SKM-1 treated with dmso at 0.1 percent for 144 hours (cell line): ENCODE measurements at regions not wholly inside any gene's neighbourhood (a gene's known extent, or its start where the extent isn't known, plus 50 kb on each side); places are given as distances from the start of the nearest gene placed in this dataset.
"Not testable (repeated sequence)": the region's sequence is repeated elsewhere in the genome, so short reads cannot be mapped to it uniquely, and the experiment has no call there.

ENCODE experiments used
- DNase-seq: peaks from one replicate; lab custom pipeline; 2025; ENCODE audit not compliant: unreplicated experiment; lab: John Stamatoyannopoulos, UW

DNA sequence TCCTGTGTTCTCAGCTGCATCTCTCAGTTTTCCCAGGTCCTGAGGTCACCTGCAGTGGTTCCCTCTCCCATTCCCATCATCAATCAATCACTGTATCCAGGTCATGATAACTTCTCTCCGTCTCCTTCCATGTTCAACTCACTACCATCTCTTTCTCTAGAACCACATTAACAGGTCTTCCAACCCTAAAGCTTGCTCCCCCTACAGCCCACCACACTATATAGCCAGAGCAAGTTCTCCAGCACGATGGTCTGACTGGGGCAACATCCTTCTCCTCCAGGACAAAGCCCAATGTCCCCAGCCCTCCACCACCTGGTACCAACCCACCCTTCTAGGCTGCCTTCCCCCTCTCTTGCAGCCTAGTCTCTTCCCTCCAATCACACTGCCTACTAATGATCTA lies 241.6 kb downstream of the CDK5RAP2 start:
- no peak for DNase-seq

DNA sequence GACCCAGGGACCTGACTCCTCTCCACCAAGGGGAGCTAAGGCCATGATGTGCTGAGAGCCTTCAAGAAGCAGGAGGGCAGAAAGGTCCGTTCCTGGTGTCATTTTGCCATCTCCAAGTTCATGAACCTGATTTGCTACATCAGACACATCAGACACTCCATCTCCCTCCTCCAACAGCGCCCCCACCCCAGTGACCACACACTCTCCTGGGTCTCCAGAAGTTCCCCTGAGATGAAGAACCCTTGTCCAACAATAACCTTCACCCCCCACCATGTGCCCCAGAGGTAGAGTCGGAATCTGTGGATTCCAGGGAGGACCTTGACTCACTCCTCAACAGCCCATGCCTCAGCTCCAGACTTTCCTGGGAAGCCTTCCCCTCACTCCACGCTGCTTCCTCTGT lies 242.8 kb downstream of the CDK5RAP2 start:
- no peak for DNase-seq

DNA sequence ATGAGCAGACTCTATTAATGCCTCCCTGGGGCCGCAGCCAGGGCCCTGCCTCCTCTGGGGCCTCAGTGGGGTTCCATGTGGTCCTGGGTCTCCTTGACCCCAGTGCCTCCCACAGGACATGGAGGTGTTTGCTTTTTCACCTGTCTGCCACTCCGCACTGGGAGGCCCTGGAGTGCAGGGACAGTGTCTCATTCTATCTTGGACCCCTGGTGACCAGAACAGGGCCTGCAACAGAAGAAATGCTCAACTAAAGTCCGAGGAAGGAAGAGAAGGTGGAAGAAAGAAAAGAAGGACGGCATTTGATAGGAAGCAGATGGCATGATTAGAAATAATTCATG lies 243.2 kb downstream of the CDK5RAP2 start:
- no peak for DNase-seq

DNA sequence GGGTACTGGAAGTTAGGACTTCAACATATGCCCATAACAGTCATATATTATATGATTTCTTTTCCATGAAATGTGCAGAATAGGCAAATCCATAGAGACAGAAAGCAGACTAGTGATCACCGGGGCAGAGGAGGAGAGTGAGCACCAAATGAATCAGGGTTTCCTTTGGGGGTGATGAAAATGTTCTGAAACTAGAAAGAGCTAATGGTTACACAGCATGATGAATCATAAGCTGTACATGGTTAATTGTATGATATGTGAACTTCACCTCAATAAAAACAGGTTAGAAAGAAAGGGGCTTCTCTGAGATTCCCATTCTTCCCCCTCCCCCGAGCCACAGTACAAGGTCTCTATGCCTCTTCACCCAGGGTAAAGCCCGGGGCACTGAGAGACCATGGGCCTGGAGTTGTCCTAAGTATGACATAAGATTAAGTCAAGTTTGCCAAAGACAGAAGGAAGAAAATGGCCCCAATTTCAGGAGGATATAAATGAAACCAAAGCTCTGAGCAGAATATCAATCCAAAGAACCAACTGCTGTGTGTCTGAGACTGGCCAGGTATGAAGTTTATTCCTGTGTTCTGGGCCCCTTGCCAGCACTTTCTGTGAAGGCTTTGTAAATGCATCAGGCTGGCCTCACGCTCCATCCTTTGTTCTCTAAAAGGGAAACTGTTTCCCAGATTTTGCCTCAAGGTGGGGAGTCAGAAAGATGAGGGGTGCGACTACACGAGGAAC lies 243.8 kb downstream of the CDK5RAP2 start:
- DNase-seq = no peak

DNA sequence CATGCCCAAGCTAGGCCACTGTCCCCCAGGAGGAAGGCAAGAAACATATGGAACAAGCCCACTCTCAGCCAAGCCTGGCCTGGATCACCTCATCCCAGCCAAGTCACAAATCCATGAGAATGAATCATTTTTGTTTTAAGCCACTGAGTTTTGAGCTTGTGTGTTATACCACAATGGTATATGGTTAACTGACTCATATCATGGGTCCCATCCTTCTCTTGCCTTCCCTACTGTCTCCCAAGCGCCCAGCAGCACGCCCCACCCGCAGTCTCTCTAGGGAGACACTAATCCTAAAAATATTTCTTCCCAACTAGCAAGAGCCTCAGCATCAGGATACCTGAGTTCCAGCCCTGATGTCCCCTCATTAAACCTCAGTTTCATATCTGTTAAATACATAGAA lies 248.1 kb downstream of the CDK5RAP2 start:
- no peak for DNase-seq

DNA sequence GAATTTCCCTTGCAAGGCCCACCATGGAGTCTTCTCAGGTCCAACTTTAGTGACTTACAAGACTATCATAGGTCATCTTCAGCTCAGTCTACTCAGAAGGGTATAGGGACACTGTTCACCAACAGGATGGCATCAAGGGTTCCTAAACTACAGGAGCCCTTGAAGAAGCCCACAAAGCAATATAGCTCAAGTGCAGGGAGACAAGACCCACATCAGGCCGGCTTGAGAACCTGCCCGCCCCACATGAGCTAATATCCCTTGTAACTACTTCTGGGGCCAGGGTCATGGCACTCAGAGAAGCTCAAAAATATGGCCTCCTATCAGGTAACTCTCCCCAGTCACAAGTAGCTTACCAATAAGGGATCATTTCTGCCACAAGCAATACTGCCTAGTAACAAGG lies 249.9 kb downstream of the CDK5RAP2 start:
- no peak for DNase-seq

DNA sequence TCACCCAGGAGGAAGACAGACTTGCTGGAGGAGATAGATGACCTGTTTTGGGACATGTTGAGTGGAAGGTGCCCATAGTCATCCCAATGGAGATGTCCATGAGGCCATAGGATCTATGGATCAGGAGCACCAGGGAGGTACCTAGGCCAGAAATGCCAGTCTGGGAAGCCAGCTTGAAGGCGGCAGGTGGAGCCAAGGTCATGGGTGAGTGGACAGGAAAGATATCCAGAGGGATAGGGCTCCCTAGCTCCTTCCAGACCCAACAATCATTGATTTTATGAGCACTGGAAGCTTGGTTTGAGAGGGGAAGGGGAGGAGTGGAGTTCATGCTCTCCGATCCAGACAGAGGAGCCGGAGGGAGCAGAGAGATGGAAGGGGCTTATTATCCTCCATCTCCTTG lies 252.6 kb downstream of the CDK5RAP2 start:
- DNase-seq = no peak

DNA sequence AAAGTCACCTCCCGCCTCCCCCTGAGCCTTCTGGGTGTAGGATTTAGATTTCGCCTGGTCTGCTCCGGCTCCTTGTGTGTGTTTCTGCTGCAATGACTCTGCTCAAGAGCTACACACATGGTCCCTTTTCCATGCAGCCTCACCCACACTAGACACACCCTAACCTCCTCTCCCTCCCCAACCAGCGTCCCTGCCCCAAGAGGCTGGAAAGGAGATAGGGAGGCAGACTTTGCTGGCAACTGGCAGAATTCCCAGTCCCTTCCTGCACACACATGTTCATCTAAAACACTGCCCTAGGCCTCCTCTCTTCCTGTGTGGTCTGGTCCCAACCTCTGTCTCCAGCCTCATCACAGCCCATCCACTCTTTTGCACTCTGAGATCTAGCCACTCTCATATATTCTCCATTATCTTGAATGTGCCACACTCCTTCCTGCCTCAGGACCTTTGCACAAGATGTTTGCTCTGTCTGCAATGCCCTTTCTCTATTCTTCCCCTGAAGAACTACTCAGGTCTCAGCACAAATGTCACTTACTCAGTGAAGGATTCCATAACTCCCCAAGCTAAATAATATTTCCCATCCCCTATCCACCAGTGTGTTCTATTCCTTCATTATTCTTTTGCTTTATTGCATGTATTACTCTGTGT lies 253.8 kb downstream of the CDK5RAP2 start:
- no peak for DNase-seq

DNA sequence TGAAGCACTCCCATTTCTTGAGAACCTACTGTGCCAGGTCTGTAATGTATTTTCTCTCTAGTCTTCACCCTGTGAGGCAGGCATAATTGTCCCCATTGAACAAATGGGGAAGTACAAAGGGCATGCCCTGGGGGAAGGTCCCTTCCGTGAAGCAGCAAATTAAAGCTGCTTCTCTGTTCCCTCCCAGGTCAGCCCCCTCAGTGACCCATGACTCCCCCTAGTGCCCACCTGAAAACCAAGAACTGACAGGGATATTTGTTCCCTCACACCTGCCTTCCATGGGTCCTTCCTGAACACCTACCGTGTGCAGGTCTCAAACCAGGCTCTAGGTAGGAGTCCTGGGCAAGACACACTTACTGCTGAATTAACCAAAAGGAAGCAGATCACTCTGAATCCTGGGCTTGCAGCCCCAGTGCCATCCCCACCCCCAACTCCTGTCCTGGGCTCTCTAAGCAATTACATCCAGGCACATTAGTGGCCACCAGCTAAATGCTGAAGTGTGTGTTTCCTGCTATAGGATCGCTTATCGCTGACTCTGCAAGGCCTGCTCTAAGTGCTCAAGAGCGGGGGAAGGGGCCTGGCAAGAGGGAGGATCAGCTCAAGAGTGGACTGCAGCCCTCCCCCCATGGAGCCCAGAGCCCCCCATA lies 254.8 kb downstream of the CDK5RAP2 start:
- DNase-seq = peak; percentile 12

DNA sequence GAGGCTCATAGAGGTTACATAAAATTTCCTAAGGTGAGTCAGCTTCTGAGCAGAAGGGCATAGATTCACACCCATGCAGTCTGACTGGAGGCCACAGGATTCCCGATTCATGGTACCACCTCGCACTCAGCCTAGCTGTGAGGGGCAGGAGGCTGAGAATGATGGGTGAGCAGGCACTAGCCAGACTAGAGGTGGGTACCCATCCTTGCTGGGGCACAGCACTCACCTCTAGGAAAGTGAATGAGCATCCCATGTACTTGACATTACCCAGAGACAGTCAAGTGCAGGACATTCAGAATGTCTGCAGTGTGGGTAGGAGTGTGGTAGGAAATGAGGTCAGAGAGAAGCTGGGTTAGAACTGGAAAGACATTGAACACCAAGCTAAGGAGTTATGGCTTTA lies 255.5 kb downstream of the CDK5RAP2 start:
- no peak for DNase-seq

DNA sequence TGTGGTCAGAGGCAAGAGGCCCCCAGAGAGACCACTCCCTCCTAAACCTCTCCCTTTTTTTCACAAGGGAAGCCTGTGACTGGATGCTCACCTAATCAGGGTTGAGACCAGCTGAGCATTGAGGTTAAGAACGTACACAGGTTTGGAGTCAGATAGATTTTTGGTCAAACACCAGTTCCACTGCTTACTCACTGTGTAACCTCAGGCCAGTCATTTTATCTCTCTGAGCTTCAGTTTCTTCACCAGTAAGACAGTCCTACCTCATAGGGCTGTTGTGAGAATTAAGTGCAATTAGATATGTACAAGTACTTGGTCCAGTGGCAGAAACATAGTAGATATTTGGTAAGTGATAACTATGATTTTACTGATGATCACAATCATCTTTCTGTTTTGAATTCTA lies 256.8 kb downstream of the CDK5RAP2 start:
- DNase-seq = no peak

DNA sequence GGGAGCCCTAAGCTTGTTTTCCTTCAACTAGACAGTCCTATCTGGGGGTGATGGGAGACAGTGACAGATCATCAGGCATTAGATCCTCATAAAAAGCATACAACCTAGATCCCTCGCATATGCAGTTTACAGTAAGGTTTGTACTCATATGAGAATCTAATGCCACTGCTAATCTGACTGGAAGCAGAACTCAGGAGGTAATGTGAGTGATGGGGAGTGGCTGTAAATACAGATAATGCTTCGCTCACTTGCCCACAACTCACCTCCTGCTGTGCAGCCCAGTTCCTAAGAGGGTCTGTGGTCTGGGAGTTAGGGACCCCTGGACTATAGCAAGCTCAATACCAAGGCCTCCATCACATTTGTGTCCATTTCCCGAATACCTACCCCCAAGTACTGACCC lies 260.5 kb downstream of the CDK5RAP2 start:
- DNase-seq = no peak

DNA sequence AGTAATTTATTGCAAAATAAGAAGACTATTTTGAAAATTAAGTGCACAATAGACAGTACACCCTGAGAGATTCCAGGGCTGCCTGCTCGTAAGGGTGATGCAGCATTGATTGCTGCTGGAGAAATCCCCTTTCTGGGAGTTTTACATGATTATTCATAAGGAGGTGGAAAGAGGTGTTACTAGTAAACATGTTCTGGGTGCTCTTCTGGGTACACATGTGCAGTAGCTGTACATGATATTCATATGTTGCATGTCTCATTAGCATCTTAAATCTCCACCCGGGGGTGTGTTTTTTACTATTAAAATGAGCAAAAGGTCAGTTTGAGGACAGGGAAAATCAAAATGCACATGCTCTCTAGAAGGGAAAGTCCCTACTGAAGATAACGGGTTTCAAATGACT lies 264.8 kb downstream of the CDK5RAP2 start:
- DNase-seq = no peak

DNA sequence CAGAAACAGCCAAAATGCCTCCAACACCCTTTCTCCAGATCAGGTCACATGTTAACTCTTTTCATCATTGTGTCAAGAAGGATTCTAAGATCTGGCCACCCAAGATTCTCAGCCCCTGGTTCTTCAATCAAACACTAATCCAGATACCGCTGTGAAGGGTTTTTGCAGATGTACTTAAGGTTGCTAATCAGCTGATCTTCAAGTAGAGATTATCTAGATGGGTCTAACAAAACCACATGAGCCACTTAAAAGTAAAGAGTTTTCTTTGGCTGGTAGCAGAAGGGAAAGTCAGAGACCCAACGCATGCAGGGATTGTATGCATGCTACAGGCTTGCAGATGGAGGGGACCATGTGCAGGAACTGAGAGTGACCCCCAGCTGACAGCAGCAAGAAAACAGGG lies 267.9 kb downstream of the CDK5RAP2 start:
- DNase-seq = no peak

DNA sequence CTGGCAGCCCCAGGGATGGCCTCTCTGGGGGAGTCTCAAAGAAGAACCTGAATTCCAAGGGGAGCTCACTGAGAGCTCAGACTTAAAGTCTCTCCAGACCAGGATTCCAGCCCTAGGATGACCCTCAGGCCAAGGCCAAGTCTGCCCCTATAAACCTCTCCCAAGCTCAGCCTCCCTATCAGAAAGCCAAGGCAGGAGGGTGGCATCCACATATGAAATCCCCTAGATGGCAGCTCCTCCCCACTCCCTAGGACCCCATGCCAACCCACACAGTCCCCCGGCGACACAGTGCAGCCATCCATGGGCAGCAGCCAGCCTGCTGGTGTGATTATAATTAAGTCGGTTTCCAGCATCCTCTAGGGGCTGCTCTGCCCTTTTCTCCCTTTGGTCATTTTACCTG lies 269.9 kb downstream of the CDK5RAP2 start:
- no peak for DNase-seq

DNA sequence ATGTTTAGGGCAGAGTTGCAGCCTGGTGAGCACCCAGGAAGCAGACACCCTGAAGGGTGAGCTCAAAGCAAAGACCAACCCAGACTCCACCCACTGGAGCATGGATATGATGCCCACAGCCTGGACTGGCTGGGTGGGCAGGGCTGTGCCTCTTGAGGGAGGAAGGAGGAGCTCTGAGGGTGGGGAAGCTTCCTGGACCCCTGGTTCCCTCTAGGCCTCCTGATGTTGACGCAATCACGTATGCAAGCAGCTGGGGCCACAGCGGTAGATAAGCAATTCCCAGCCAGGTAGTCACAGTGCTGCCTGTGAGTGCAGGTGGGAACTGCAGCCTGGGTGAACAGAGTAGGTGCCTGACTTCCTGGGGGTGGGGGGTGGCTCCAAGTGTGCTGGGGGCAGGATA lies 271.5 kb downstream of the CDK5RAP2 start:
- DNase-seq = no peak

DNA sequence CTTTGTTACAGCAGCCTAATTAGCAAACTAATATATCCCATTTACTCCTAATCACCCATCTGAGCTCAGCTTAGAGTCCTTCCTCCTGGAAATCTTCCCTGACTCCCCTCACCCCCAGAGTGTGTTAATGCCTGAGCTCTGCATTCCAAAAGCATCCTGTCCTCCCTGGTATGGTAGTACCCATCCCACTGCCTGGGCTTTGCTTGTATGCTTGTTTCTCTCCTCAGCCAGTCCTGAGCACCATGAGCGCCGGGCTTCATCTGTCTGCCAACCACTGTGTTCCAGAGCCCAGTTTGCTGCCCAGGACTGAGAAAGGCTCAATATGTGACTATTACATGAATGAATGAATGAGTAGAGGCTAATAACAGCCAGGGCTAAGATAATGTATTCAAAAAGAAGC lies 272.4 kb downstream of the CDK5RAP2 start:
- no peak for DNase-seq

DNA sequence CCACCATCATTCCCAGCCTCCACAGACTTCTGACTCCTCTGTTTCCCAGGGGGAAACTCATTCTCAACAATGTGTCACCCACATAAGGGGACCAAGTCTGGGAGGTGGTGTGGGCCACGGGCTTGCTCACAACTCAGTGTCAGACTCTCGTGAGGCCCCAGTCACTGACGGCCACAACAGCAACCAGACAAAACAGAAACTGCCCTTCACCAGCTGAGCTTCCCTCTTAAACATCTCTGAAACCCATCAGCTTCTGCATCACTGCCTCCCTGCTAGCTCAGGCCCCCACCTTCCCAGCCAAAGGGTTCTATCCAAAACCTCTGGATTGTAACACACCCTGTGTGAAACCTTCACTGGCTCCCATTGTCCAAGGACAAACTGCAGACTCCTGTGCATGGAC lies 273.4 kb downstream of the CDK5RAP2 start:
- no peak for DNase-seq

DNA sequence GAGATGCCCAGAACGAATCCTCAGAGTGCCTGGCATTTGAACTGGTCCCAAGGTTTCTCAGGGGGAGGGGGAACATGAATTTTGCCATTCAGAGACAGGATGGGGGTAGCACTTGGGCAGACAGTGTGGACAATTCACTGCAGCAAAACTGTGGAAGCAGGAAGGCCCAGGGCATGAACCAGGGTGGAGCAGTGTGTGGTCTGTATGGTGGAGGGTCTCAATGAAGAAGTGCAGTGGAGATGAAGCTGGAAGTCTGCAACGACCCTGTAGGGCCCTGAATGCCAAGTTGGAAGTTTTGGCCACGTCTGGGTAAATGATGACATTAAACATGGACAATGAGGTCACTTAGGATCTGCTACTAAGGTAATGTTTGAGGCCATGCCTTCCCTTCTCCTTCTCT lies 273.9 kb downstream of the CDK5RAP2 start:
- DNase-seq = no peak

DNA sequence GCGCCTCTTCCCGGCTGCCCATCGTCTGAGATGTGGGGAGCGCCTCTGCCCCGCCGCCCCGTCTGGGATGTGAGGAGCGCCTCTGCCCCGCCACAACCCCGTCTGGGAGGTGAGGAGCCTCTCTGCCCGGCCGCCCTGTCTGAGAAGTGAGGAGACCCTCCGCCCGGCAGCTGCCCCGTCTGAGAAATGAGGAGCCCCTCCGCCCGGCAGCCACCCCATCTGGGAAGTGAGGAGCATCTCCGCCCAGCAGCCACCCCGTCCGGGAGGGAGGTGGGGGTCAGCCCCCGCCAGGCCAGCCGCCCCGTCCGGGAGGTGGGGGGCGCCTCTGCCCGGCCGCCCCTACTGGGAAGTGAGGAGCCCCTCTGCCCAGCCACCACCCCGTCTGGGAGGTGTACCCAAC lies 275.1 kb downstream of the CDK5RAP2 start:
- DNase-seq = not testable (repeated sequence)

DNA sequence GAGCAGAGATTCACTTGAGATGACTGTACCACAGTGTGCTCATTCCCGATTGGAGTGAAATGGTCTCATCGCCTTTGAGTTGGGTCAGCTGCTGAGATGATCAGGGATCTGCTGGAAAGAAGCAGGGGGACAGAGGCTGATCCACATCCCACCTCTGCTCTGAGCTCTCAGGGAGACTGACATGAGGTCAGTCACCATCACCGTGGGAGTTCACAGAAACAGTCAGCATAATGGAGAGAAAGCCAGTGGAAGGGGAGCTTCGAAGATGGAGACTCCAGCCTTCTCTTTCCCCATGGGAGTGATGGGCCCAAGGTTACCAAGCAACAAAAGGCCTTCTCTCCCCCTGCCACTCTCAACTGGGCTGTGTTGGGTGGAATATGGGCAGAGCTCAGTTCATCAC lies 276.4 kb downstream of the CDK5RAP2 start:
- DNase-seq = no peak

DNA sequence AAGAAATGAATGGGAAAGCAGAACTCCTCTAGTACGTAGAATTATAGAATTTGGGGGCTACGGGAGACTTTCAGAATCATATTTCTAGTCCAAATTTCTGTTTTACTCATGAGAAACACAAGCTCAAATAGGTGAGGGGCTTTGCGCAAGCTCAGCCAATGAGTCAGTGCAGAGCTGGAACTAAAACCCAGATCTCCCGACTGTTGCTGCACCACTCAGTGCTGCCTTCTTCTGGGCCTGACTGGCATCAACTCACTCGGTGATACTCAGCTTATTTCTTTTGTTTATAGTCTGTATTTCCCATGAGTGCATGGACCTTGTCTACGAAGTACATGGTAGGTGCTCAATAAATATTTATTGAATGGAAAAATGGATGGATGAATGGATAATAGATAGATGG lies 280.2 kb downstream of the CDK5RAP2 start:
- no peak for DNase-seq

DNA sequence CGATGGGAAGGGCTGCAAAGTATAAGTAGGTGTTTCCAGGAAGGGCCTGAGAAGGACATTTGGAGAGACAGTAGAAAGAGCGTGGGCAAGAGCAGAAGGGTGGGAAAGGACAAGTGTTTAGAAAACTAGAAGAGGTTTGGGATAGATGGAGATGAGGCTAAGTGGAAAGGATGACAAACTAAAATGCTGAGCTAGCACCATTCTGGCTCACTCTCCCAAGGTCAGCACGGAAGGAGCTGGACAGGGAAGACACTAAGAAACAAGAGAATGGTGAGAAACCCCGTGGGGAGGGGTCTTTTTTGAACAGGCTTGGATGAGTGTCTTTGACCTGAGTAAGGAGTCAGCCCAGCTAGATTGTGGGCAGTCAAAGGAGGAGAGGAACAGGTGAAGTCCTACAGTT lies 286.0 kb downstream of the CDK5RAP2 start:
- DNase-seq = no peak
